ENCODE measurements at regions not wholly inside any gene's neighbourhood (a gene's known extent, or its start where the extent isn't known, plus 50 kb on each side); places are given as distances from the start of the nearest gene placed in this dataset.
A peak's percentile ranks its signal among the peaks of the same experiment; 100 is the strongest.

GRCh38 chr3:194246709-194247349, 104.3 kb downstream of the CPN2 start:
- Mint-ChIP-seq H3K36me3 (ENCODE audit: insufficient read depth) (no peaks in the 10 kb centered on the region), H3K9me3 (ENCODE audit: low read depth) (no peaks in the 10 kb centered on the region), H3K4me3 (ENCODE audit: low read depth) (no peak overlapping the region), H3K27me3 (peaks cover 3% of the 10 kb centered on the region), H3K27ac (no peak overlapping the region), H3K4me1 (ENCODE audit: low read depth) (peaks cover 26% of the 10 kb centered on the region)
- TF ChIP-seq, protein P1, sequence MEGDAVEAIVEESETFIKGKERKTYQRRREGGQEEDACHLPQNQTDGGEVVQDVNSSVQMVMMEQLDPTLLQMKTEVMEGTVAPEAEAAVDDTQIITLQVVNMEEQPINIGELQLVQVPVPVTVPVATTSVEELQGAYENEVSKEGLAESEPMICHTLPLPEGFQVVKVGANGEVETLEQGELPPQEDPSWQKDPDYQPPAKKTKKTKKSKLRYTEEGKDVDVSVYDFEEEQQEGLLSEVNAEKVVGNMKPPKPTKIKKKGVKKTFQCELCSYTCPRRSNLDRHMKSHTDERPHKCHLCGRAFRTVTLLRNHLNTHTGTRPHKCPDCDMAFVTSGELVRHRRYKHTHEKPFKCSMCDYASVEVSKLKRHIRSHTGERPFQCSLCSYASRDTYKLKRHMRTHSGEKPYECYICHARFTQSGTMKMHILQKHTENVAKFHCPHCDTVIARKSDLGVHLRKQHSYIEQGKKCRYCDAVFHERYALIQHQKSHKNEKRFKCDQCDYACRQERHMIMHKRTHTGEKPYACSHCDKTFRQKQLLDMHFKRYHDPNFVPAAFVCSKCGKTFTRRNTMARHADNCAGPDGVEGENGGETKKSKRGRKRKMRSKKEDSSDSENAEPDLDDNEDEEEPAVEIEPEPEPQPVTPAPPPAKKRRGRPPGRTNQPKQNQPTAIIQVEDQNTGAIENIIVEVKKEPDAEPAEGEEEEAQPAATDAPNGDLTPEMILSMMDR (IDR thresholded peaks at IDR 0.05; ENCODE audit: unreplicated experiment): no peak
- DNase-seq (ENCODE audit: low spot score, unreplicated experiment): no peak

- Mint-ChIP-seq H3K36me3 (ENCODE audit: insufficient read depth) (no peaks in the 10 kb centered on the region), H3K4me1 (ENCODE audit: low read depth) (peaks cover 26% of the 10 kb centered on the region), H3K27me3 (peaks cover 4% of the 10 kb centered on the region), H3K27ac (no peak overlapping the region), H3K9me3 (ENCODE audit: low read depth) (no peaks in the 10 kb centered on the region), H3K4me3 (ENCODE audit: low read depth) (no peak overlapping the region)
- DNase-seq (ENCODE audit: low spot score, unreplicated experiment): no peak
- TF ChIP-seq, protein P1 (IDR thresholded peaks at IDR 0.05; ENCODE audit: unreplicated experiment): no peak
Measured at GRCh38 chr3:194247350-194247740, 103.8 kb downstream of the CPN2 start.

DNA sequence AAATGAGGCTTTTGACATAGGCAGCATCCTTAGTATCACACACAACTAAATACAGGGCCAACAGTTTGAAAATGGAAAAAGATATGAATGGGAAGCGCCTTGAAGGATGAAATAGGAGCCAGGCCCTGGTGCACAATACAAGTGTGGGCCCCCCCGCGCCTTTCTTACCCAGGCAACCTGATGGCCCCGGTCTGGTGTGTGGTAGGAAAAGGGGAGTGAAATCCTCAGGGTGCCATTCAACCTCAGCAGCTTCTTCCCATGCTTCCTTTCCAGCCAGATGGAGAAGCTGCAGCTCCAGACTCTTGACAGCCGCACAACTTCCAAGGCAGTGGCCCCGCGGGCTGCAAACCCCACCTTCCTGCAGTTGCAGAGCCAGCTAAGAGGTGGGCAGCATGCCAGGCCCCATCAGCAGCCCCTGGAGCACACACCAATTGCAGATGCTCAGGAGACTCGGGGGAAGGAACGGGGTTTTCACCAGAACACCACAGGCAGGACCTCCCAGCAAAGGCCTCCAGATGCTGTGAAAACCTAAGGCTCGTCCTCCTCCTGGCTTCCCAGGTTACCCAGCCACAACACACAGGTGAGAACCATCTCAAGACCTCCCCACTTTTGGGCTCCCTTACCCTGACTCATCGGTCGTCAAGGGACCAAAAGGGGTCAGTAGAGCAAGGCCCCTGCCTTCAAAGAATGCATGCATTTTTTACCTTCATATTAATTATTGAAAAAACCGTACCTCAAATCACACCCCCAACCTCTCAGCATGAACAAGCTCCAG, 101.6 kb downstream of the CPN2 start:
- H3K27me3 Mint-ChIP-seq: peaks cover 10% of the 10 kb centered on the region
- no peaks in the 10 kb centered on the region for H3K9me3 Mint-ChIP-seq (ENCODE audit: low read depth)
- DNase-seq (ENCODE audit: low spot score, unreplicated experiment): no peak
- no peak overlapping the region for H3K27ac Mint-ChIP-seq
- H3K4me1 Mint-ChIP-seq (ENCODE audit: low read depth): peaks cover 24% of the 10 kb centered on the region
- TF ChIP-seq, protein P1 (IDR thresholded peaks at IDR 0.05; ENCODE audit: unreplicated experiment): no peak
- H3K4me3 Mint-ChIP-seq (ENCODE audit: low read depth): no peak overlapping the region
- H3K36me3 Mint-ChIP-seq (ENCODE audit: insufficient read depth): no peaks in the 10 kb centered on the region

GRCh38 chr3:194250098-194251002, 100.8 kb downstream of the CPN2 start:
- Mint-ChIP-seq H3K27ac (peak overlapping the region; percentile 64), H3K4me3 (ENCODE audit: low read depth) (no peak overlapping the region), H3K27me3 (peaks cover 10% of the 10 kb centered on the region), H3K36me3 (ENCODE audit: insufficient read depth) (no peaks in the 10 kb centered on the region), H3K9me3 (ENCODE audit: low read depth) (no peaks in the 10 kb centered on the region), H3K4me1 (ENCODE audit: low read depth) (peaks cover 23% of the 10 kb centered on the region)
- TF ChIP-seq, protein P1 (IDR thresholded peaks at IDR 0.05; ENCODE audit: unreplicated experiment): no peak
- no peak for DNase-seq (ENCODE audit: low spot score, unreplicated experiment)

GRCh38 chr3:194251007-194251406, 100.1 kb downstream of the CPN2 start:
- H3K4me3 Mint-ChIP-seq (ENCODE audit: low read depth): no peak overlapping the region
- peaks cover 25% of the 10 kb centered on the region for H3K4me1 Mint-ChIP-seq (ENCODE audit: low read depth)
- no peaks in the 10 kb centered on the region for H3K9me3 Mint-ChIP-seq (ENCODE audit: low read depth)
- peaks cover 10% of the 10 kb centered on the region for H3K27me3 Mint-ChIP-seq
- H3K27ac Mint-ChIP-seq: peak overlapping the region; percentile 64
- DNase-seq (ENCODE audit: low spot score, unreplicated experiment): no peak
- TF ChIP-seq, protein P1 (IDR thresholded peaks at IDR 0.05; ENCODE audit: unreplicated experiment): no peak
- H3K36me3 Mint-ChIP-seq (ENCODE audit: insufficient read depth): no peaks in the 10 kb centered on the region

All from progenitor cell of endocrine pancreas (in vitro differentiated cells).